ENCODE measurements at regions not wholly inside any gene's neighbourhood (a gene's known extent, or its start where the extent isn't known, plus 50 kb on each side); places are given as distances from the start of the nearest gene placed in this dataset.
A peak's percentile ranks its signal among the peaks of the same experiment; 100 is the strongest.

DNA sequence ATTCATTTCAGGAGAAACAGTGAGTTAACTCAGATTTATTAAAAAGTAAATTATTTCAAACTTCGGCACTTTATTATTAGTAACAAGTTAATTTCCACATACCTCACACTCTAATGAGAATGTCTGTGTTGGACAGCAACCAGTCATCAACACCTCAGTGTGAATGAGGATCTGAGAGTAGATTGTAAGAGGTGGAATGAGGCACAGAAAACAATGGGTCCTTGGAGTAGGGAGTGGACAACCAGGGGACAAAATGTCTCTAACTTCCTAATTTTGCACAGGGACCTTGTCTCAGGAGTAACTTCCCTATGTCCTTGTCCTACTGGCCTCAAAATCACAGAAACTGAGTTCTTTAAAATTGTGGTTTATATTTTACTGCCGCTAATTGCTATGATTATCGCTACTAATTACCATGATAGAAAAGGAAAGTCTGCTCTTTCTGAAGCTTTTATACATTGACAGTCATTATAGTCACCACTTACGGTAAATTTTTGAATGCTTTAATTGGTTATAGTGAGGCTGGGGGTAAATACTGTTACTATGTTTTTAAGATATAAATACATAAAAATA is 82.2 kb upstream of the LRPPRC start (continued):
- TF ChIP-seq, protein P1, sequence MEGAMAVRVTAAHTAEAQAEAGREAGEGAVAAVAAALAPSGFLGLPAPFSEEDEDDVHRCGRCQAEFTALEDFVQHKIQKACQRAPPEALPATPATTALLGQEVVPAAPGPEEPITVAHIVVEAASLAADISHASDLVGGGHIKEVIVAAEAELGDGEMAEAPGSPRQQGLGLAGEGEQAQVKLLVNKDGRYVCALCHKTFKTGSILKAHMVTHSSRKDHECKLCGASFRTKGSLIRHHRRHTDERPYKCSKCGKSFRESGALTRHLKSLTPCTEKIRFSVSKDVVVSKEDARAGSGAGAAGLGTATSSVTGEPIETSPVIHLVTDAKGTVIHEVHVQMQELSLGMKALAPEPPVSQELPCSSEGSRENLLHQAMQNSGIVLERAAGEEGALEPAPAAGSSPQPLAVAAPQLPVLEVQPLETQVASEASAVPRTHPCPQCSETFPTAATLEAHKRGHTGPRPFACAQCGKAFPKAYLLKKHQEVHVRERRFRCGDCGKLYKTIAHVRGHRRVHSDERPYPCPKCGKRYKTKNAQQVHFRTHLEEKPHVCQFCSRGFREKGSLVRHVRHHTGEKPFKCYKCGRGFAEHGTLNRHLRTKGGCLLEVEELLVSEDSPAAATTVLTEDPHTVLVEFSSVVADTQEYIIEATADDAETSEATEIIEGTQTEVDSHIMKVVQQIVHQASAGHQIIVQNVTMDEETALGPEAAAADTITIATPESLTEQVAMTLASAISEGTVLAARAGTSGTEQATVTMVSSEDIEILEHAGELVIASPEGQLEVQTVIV (IDR thresholded peaks at IDR 0.05; ENCODE audit: borderline replicate concordance, partially characterized antibody): no peak
- TF ChIP-seq, protein P2, sequence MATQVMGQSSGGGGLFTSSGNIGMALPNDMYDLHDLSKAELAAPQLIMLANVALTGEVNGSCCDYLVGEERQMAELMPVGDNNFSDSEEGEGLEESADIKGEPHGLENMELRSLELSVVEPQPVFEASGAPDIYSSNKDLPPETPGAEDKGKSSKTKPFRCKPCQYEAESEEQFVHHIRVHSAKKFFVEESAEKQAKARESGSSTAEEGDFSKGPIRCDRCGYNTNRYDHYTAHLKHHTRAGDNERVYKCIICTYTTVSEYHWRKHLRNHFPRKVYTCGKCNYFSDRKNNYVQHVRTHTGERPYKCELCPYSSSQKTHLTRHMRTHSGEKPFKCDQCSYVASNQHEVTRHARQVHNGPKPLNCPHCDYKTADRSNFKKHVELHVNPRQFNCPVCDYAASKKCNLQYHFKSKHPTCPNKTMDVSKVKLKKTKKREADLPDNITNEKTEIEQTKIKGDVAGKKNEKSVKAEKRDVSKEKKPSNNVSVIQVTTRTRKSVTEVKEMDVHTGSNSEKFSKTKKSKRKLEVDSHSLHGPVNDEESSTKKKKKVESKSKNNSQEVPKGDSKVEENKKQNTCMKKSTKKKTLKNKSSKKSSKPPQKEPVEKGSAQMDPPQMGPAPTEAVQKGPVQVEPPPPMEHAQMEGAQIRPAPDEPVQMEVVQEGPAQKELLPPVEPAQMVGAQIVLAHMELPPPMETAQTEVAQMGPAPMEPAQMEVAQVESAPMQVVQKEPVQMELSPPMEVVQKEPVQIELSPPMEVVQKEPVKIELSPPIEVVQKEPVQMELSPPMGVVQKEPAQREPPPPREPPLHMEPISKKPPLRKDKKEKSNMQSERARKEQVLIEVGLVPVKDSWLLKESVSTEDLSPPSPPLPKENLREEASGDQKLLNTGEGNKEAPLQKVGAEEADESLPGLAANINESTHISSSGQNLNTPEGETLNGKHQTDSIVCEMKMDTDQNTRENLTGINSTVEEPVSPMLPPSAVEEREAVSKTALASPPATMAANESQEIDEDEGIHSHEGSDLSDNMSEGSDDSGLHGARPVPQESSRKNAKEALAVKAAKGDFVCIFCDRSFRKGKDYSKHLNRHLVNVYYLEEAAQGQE (IDR thresholded peaks at IDR 0.05; ENCODE audit: low read depth, low read length): peak; percentile 52; the same call in 1 of the 2 replicates
- TF ChIP-seq ZNF24 (IDR thresholded peaks at IDR 0.05): no peak
- no peak for TF ChIP-seq CHD4 (IDR thresholded peaks at IDR 0.05)
- TF ChIP-seq, protein P3, sequence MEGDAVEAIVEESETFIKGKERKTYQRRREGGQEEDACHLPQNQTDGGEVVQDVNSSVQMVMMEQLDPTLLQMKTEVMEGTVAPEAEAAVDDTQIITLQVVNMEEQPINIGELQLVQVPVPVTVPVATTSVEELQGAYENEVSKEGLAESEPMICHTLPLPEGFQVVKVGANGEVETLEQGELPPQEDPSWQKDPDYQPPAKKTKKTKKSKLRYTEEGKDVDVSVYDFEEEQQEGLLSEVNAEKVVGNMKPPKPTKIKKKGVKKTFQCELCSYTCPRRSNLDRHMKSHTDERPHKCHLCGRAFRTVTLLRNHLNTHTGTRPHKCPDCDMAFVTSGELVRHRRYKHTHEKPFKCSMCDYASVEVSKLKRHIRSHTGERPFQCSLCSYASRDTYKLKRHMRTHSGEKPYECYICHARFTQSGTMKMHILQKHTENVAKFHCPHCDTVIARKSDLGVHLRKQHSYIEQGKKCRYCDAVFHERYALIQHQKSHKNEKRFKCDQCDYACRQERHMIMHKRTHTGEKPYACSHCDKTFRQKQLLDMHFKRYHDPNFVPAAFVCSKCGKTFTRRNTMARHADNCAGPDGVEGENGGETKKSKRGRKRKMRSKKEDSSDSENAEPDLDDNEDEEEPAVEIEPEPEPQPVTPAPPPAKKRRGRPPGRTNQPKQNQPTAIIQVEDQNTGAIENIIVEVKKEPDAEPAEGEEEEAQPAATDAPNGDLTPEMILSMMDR (IDR thresholded peaks at IDR 0.05 in 2 of 3, conservative IDR thresholded peaks at IDR 0.05 in 1 of 3; ENCODE audit: control insufficient read depth in 2 of 3, extremely low read depth in 1 of 3, insufficient read depth in 1 of 3, low read depth in 3 of 3, low read length in 3 of 3): no peak
- TF ChIP-seq, protein P4, sequence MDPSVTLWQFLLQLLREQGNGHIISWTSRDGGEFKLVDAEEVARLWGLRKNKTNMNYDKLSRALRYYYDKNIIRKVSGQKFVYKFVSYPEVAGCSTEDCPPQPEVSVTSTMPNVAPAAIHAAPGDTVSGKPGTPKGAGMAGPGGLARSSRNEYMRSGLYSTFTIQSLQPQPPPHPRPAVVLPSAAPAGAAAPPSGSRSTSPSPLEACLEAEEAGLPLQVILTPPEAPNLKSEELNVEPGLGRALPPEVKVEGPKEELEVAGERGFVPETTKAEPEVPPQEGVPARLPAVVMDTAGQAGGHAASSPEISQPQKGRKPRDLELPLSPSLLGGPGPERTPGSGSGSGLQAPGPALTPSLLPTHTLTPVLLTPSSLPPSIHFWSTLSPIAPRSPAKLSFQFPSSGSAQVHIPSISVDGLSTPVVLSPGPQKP (IDR thresholded peaks at IDR 0.05; ENCODE audit: low read depth, low read length): no peak
- no peak for TF ChIP-seq ZNF217 (IDR thresholded peaks at IDR 0.05)
- TF ChIP-seq, protein P5, sequence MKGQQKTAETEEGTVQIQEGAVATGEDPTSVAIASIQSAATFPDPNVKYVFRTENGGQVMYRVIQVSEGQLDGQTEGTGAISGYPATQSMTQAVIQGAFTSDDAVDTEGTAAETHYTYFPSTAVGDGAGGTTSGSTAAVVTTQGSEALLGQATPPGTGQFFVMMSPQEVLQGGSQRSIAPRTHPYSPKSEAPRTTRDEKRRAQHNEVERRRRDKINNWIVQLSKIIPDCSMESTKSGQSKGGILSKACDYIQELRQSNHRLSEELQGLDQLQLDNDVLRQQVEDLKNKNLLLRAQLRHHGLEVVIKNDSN (IDR thresholded peaks at IDR 0.05; ENCODE audit: borderline replicate concordance, extremely low read length, insufficient read depth, low read depth, low read length): no peak
- TF ChIP-seq BHLHE40 (IDR thresholded peaks at IDR 0.05; ENCODE audit: borderline replicate concordance in 1 of 2, low read depth in 2 of 2, low read length in 1 of 2): no peak
- no peak for TF ChIP-seq LARP7 (IDR thresholded peaks at IDR 0.05)
- no peak for TF ChIP-seq JUND (IDR thresholded peaks at IDR 0.05; ENCODE audit: low read depth, low read length)
- TF ChIP-seq, protein P6, sequence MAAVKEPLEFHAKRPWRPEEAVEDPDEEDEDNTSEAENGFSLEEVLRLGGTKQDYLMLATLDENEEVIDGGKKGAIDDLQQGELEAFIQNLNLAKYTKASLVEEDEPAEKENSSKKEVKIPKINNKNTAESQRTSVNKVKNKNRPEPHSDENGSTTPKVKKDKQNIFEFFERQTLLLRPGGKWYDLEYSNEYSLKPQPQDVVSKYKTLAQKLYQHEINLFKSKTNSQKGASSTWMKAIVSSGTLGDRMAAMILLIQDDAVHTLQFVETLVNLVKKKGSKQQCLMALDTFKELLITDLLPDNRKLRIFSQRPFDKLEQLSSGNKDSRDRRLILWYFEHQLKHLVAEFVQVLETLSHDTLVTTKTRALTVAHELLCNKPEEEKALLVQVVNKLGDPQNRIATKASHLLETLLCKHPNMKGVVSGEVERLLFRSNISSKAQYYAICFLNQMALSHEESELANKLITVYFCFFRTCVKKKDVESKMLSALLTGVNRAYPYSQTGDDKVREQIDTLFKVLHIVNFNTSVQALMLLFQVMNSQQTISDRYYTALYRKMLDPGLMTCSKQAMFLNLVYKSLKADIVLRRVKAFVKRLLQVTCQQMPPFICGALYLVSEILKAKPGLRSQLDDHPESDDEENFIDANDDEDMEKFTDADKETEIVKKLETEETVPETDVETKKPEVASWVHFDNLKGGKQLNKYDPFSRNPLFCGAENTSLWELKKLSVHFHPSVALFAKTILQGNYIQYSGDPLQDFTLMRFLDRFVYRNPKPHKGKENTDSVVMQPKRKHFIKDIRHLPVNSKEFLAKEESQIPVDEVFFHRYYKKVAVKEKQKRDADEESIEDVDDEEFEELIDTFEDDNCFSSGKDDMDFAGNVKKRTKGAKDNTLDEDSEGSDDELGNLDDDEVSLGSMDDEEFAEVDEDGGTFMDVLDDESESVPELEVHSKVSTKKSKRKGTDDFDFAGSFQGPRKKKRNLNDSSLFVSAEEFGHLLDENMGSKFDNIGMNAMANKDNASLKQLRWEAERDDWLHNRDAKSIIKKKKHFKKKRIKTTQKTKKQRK (IDR thresholded peaks at IDR 0.05; ENCODE audit: low read depth, low read length): no peak
- TF ChIP-seq, protein P7, sequence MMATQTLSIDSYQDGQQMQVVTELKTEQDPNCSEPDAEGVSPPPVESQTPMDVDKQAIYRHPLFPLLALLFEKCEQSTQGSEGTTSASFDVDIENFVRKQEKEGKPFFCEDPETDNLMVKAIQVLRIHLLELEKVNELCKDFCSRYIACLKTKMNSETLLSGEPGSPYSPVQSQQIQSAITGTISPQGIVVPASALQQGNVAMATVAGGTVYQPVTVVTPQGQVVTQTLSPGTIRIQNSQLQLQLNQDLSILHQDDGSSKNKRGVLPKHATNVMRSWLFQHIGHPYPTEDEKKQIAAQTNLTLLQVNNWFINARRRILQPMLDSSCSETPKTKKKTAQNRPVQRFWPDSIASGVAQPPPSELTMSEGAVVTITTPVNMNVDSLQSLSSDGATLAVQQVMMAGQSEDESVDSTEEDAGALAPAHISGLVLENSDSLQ (IDR thresholded peaks at IDR 0.05): no peak
- TF ChIP-seq NFXL1 (IDR thresholded peaks at IDR 0.05; ENCODE audit: borderline replicate concordance): no peak
